ENCODE measurements at regions not wholly inside any gene's neighbourhood (a gene's known extent, or its start where the extent isn't known, plus 50 kb on each side); places are given as distances from the start of the nearest gene placed in this dataset.

DNA sequence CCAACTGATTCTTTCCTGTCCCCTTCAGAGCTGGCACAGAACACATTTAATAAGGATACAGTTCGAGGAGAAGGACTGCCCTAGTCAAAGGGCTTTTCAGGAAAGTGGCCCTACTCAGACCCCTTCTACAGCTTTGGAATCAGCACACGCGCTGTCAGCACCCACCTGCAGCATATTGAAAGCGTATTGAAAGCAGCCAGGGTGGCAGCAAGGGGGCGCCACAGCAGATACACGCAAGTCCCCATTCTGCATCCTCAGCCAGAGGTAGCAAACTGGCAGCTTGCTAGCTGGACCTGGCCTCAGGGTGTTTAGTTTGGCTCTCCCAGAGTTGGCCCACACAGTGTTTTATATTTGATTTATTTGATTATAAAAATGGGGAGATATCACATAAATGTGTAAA lies 101.0 kb upstream of the NT5C1B start:
- H3K79me2 ChIP-seq (ENCODE audit: low read length), result no peaks in the 10 kb centered on the region
- no peaks in the 10 kb centered on the region for H3K9me3 ChIP-seq (ENCODE audit: insufficient read depth, low read length)
- no peak for TF ChIP-seq EZH2phosphoT487 (IDR thresholded peaks at IDR 0.05; ENCODE audit: low read depth)
- TF ChIP-seq, protein P1, sequence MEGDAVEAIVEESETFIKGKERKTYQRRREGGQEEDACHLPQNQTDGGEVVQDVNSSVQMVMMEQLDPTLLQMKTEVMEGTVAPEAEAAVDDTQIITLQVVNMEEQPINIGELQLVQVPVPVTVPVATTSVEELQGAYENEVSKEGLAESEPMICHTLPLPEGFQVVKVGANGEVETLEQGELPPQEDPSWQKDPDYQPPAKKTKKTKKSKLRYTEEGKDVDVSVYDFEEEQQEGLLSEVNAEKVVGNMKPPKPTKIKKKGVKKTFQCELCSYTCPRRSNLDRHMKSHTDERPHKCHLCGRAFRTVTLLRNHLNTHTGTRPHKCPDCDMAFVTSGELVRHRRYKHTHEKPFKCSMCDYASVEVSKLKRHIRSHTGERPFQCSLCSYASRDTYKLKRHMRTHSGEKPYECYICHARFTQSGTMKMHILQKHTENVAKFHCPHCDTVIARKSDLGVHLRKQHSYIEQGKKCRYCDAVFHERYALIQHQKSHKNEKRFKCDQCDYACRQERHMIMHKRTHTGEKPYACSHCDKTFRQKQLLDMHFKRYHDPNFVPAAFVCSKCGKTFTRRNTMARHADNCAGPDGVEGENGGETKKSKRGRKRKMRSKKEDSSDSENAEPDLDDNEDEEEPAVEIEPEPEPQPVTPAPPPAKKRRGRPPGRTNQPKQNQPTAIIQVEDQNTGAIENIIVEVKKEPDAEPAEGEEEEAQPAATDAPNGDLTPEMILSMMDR (IDR thresholded peaks at IDR 0.05; ENCODE audit: low read depth, low read length), result no peak

DNA sequence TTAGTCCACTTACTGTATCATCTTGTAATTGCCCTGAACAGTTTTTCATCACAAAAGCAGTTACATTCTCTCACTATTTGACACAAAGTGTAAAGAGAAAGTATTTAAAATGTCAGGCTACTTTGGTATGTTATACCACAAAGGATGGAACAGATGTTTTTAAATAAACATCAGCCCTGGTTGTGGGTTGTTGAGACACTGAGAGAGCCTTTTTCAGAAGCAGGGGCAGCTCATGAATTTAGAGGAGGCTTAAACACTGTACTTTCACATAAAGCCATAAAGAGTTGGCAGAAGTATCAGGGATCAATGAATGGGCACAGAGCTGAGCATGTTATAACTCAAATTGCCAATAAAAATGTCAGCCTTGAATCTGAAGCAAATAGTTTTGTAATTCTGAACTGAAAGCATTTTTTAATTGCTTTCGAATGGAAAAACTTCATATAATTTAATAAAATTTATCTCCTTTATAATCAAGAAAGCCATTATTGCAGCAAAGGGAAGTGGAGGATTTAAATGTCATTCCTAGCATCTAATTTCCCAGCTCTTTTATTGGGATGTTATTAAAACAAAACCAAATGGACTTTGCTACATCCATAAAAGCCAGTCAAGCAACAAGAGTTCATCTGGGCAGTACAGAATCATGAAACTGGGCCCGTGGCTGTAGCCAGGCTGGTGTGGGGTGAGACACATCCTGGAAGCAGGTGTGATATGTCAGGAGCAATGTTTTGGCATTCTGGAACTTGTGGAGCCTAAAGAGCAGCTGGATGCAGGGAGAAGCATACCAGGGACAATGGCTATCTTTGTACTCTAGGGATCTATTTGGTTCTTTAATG lies 95.1 kb upstream of the NT5C1B start:
- H3K4me2 ChIP-seq (ENCODE audit: low read length), result no peak overlapping the region
- no peak overlapping the region for H3K27ac ChIP-seq (ENCODE audit: low read length)
- peaks cover 15% of the 10 kb centered on the region for H3K27me3 ChIP-seq (ENCODE audit: low read depth, low read length)
- no peak overlapping the region for H3K4me3 ChIP-seq (ENCODE audit: low read length)
- H3K4me1 ChIP-seq (ENCODE audit: low read length), result no peaks in the 10 kb centered on the region
- H2AFZ ChIP-seq (ENCODE audit: low read depth, low read length), result no peak overlapping the region
- TF ChIP-seq EZH2phosphoT487 (IDR thresholded peaks at IDR 0.05; ENCODE audit: low read depth), result no peak
- TF ChIP-seq, protein P1 (IDR thresholded peaks at IDR 0.05; ENCODE audit: low read depth, low read length), result no peak
- H3K9ac ChIP-seq (ENCODE audit: low read length), result no peak overlapping the region
- no peaks in the 10 kb centered on the region for H3K79me2 ChIP-seq (ENCODE audit: low read length)
- H4K20me1 ChIP-seq (ENCODE audit: insufficient read depth, low read length), result no peaks in the 10 kb centered on the region
- no peaks in the 10 kb centered on the region for H3K9me3 ChIP-seq (ENCODE audit: insufficient read depth, low read length)
- H3K36me3 ChIP-seq (replicated peaks; ENCODE audit: low read depth, low read length), result no peaks in the 10 kb centered on the region

More for the DNA sequence above, 101.0 kb upstream of the NT5C1B start:
- Histone ChIP-seq H3K4me3 (ENCODE audit: low read length) (no peak overlapping the region), H2AFZ (ENCODE audit: low read depth, low read length) (no peak overlapping the region), H3K9ac (ENCODE audit: low read length) (no peak overlapping the region), H3K4me2 (ENCODE audit: low read length) (no peak overlapping the region), H3K27ac (ENCODE audit: low read length) (no peak overlapping the region), H3K4me1 (ENCODE audit: low read length) (no peaks in the 10 kb centered on the region), H4K20me1 (ENCODE audit: insufficient read depth, low read length) (no peaks in the 10 kb centered on the region), H3K36me3 (replicated peaks; ENCODE audit: low read depth, low read length) (no peaks in the 10 kb centered on the region), H3K27me3 (ENCODE audit: low read depth, low read length) (no peaks in the 10 kb centered on the region)

DNA sequence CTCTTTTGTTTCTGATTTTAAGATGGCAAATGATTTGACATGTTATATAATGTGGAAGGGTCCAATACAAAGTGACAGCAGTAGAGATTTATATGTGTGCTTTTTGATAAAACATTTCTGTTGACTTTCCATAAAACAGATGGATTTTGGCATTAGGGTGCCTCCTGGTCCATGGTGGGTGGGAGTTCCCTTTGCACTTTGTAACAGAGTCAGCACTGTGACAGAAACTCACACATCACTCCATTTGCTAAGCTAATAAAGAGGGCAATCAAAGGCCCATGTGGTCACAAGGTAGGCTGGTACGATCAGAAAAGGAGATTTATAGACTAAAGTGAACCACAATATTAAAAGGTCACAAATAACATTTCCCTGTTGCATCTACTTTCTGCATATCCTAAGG lies 93.3 kb upstream of the NT5C1B start:
- no peaks in the 10 kb centered on the region for H3K9me3 ChIP-seq (ENCODE audit: insufficient read depth, low read length)
- H3K27me3 ChIP-seq (ENCODE audit: low read depth, low read length), result peaks cover 15% of the 10 kb centered on the region
- no peaks in the 10 kb centered on the region for H3K79me2 ChIP-seq (ENCODE audit: low read length)
- no peak overlapping the region for H2AFZ ChIP-seq (ENCODE audit: low read depth, low read length)
- no peak overlapping the region for H3K9ac ChIP-seq (ENCODE audit: low read length)
- H3K4me2 ChIP-seq (ENCODE audit: low read length), result no peak overlapping the region
- H3K27ac ChIP-seq (ENCODE audit: low read length), result no peak overlapping the region
- H3K4me3 ChIP-seq (ENCODE audit: low read length), result no peak overlapping the region
- TF ChIP-seq, protein P1 (IDR thresholded peaks at IDR 0.05; ENCODE audit: low read depth, low read length), result no peak
- no peak for TF ChIP-seq EZH2phosphoT487 (IDR thresholded peaks at IDR 0.05; ENCODE audit: low read depth)
- no peaks in the 10 kb centered on the region for H3K36me3 ChIP-seq (replicated peaks; ENCODE audit: low read depth, low read length)
- H4K20me1 ChIP-seq (ENCODE audit: insufficient read depth, low read length), result no peaks in the 10 kb centered on the region
- H3K4me1 ChIP-seq (ENCODE audit: low read length), result no peaks in the 10 kb centered on the region

- Histone ChIP-seq H3K4me3 (ENCODE audit: low read length) (no peak overlapping the region), H3K4me2 (ENCODE audit: low read length) (no peak overlapping the region), H2AFZ (ENCODE audit: low read depth, low read length) (no peak overlapping the region), H3K79me2 (ENCODE audit: low read length) (no peaks in the 10 kb centered on the region), H3K9me3 (ENCODE audit: insufficient read depth, low read length) (no peaks in the 10 kb centered on the region), H3K27me3 (ENCODE audit: low read depth, low read length) (peaks cover 2% of the 10 kb centered on the region; the same call in 1 of the 2 replicates), H3K4me1 (ENCODE audit: low read length) (no peaks in the 10 kb centered on the region), H3K36me3 (replicated peaks; ENCODE audit: low read depth, low read length) (no peaks in the 10 kb centered on the region), H3K27ac (ENCODE audit: low read length) (no peak overlapping the region), H4K20me1 (ENCODE audit: insufficient read depth, low read length) (no peaks in the 10 kb centered on the region), H3K9ac (ENCODE audit: low read length) (no peak overlapping the region)
- TF ChIP-seq EZH2phosphoT487 (IDR thresholded peaks at IDR 0.05; ENCODE audit: low read depth), result no peak
- TF ChIP-seq, protein P1 (IDR thresholded peaks at IDR 0.05; ENCODE audit: low read depth, low read length), result no peak
Observed at GRCh38 chr2:18677280-18677679, 87.9 kb upstream of the NT5C1B start.
